Panc1 (cell line): ENCODE measurements at regions not wholly inside any gene's neighbourhood (a gene's known extent, or its start where the extent isn't known, plus 50 kb on each side); places are given as distances from the start of the nearest gene placed in this dataset.

Experiments used
- ATAC-seq: fragments of 200-7000 bp; cut with Tn5 transposase; 2 replicates; pipeline ENCODE4 v1.9.1; 2020; ENCODE audit warnings: mild to moderate bottlenecking, moderate library complexity
- BruUV-seq: library from RNA; stranded (reverse); fragments of 400-500 nt; replicated peaks from 2 replicates; lab custom pipeline; 2021; lab: Mats Ljungman, UMichigan
- CTCF ChIA-PET: fragments of 300-600 bp; sonication (Branson Sonifier 250); formaldehyde crosslinking; loops from one replicate; lab custom pipeline; 2022; ENCODE audit warnings: antibody characterized with exemption; lab: Charles Lee
- POLR2A ChIA-PET: fragments of 300-600 bp; sonication (Branson Sonifier 250); formaldehyde crosslinking; loops from one replicate; lab custom pipeline; 2022; ENCODE audit warnings: antibody characterized with exemption; lab: Charles Lee
- DNase-seq: peaks from one replicate; pipeline ENCODE4 v3.0.0-alpha.2; 2010; ENCODE audit warnings: low read depth, low spot score
- H3K27ac ChIP-seq: 2 replicates; pipeline ENCODE4 v1.5.1; 2011; ENCODE audit warnings: mild to moderate bottlenecking, low read length, inconsistent platforms
- H3K27me3 ChIP-seq: fragments of 200-500 bp; sonication (Bioruptor generic); 2 replicates; pipeline ENCODE4 v1.6.0; 2014; ENCODE audit warnings: low read length, inconsistent platforms; ENCODE audit not compliant: control insufficient read depth, insufficient read depth
- H3K36me3 ChIP-seq: fragments of 200-500 bp; sonication (Bioruptor generic); 2 replicates; pipeline ENCODE4 v1.5.1; 2014; ENCODE audit warnings: inconsistent platforms, mild to moderate bottlenecking, low read length, moderate library complexity; ENCODE audit not compliant: control insufficient read depth, insufficient read depth
- H3K4me1 ChIP-seq: 2 replicates; pipeline ENCODE4 v1.5.1; 2011; ENCODE audit warnings: inconsistent platforms, mild to moderate bottlenecking, low read length, moderate library complexity; ENCODE audit not compliant: control insufficient read depth, insufficient read depth
- H3K4me3 ChIP-seq, 2 experiments: 2 replicates each; pipeline ENCODE4 v1.5.1; 2011 to 2012; ENCODE audit warnings: low read depth in 2 of 2, low read length in 2 of 2, mild to moderate bottlenecking in 2 of 2, inconsistent platforms in 1 of 2, moderate library complexity in 1 of 2
- H3K9me3 ChIP-seq: fragments of 200-500 bp; sonication (Bioruptor generic); 2 replicates; pipeline ENCODE4 v1.5.1; 2014; ENCODE audit warnings: low read depth, mild to moderate bottlenecking, inconsistent platforms, low read length, moderate library complexity; ENCODE audit not compliant: control insufficient read depth, insufficient read depth
- CTCF ChIP-seq: fragments of 450-650 bp; IDR thresholded peaks from 2 replicates; pipeline ENCODE4 v1.5.1; 2017; ENCODE audit warnings: mild to moderate bottlenecking
- POLR2AphosphoS5 ChIP-seq: IDR thresholded peaks from 2 replicates; pipeline ENCODE4 v1.6.1; 2012; ENCODE audit warnings: mild to moderate bottlenecking, low read depth, low read length, moderate library complexity
- REST ChIP-seq, 2 experiments: IDR thresholded peaks; 2 replicates each; pipeline ENCODE4 v1.6.1; 2011 to 2012; ENCODE audit warnings: low read depth in 2 of 2, control low read depth in 1 of 2, low read length in 1 of 2, mild to moderate bottlenecking in 1 of 2, moderate library complexity in 1 of 2; ENCODE audit not compliant: insufficient read depth in 1 of 2
- SIN3A ChIP-seq: IDR thresholded peaks from 2 replicates; pipeline ENCODE4 v1.6.1; 2012; ENCODE audit warnings: low read depth, mild to moderate bottlenecking, low read length, moderate library complexity, borderline replicate concordance; ENCODE audit not compliant: insufficient read depth
- TCF7L2 ChIP-seq: IDR thresholded peaks from 2 replicates; pipeline ENCODE4 v1.6.1; 2011; ENCODE audit warnings: mild to moderate bottlenecking, low read depth, low read length, inconsistent platforms
- in situ Hi-C: cut with HindIII; loops from 2 replicates; pipeline ENCODE4 v1.10.0; 2016; ENCODE audit warnings: low sequenced_read_pairs, low pct_unique_long_range_greater_than_20kb
- intact Hi-C: fragments of 100-400 bp; cut with micrococcal nuclease; formaldehyde crosslinking; loops from one replicate; pipeline ENCODE4 v1.10.0; 2022; ENCODE audit not compliant: unreplicated experiment

GRCh38 chr14:48672506-48672905 is 913.7 kb downstream of the RPS29 start:
- no peak for ATAC-seq
- Histone ChIP-seq H3K9me3 (no peaks in the 10 kb centered on the region), H3K4me3 (no peak overlapping the region), H3K27ac (no peak overlapping the region), H3K27me3 (no peaks in the 10 kb centered on the region), H3K4me1 (no peaks in the 10 kb centered on the region), H3K36me3 (no peaks in the 10 kb centered on the region)
- POLR2A ChIA-PET, result no interaction called here
- TF ChIP-seq TCF7L2, result no peak
- no peak for TF ChIP-seq REST (IDR thresholded peaks at IDR 0.05; ENCODE audit: insufficient read depth in 1 of 2, low read depth in 2 of 2, low read length in 1 of 2)
- TF ChIP-seq CTCF, result no peak
- TF ChIP-seq SIN3A, result no peak
- TF ChIP-seq POLR2AphosphoS5, result no peak
- no TSS peak for BruUV-seq
- in situ Hi-C loops, result no loop called here
- CTCF ChIA-PET, result no interaction called here
- DNase-seq, result no peak
- intact Hi-C loops, result no loop called here

GRCh38 chr14:48670939-48671338 is 915.2 kb downstream of the RPS29 start:
- ATAC-seq, result no peak
- Histone ChIP-seq H3K4me3 (no peak overlapping the region), H3K36me3 (no peaks in the 10 kb centered on the region), H3K4me1 (no peaks in the 10 kb centered on the region), H3K27me3 (no peaks in the 10 kb centered on the region), H3K9me3 (no peaks in the 10 kb centered on the region), H3K27ac (no peak overlapping the region)
- ChIA-PET CTCF (no interaction called here), POLR2A (no interaction called here)
- no peak for TF ChIP-seq TCF7L2
- TF ChIP-seq CTCF, result no peak
- TF ChIP-seq REST (IDR thresholded peaks at IDR 0.05; ENCODE audit: insufficient read depth in 1 of 2, low read depth in 2 of 2, low read length in 1 of 2), result no peak
- no peak for TF ChIP-seq POLR2AphosphoS5
- TF ChIP-seq SIN3A, result no peak
- DNase-seq, result no peak
- no TSS peak for BruUV-seq
- intact Hi-C loops (no loop called here), in situ Hi-C loops (no loop called here)
